ENCODE measurements at regions not wholly inside any gene's neighbourhood (a gene's known extent, or its start where the extent isn't known, plus 50 kb on each side); places are given as distances from the start of the nearest gene placed in this dataset.

- no peak for DNase-seq
Observed at GRCh38 chr15:81572190-81572589, 198.2 kb upstream of the TMC3 start.

GRCh38 chr15:81569286-81570080 is 195.5 kb upstream of the TMC3 start:
- no peak for DNase-seq

DNA sequence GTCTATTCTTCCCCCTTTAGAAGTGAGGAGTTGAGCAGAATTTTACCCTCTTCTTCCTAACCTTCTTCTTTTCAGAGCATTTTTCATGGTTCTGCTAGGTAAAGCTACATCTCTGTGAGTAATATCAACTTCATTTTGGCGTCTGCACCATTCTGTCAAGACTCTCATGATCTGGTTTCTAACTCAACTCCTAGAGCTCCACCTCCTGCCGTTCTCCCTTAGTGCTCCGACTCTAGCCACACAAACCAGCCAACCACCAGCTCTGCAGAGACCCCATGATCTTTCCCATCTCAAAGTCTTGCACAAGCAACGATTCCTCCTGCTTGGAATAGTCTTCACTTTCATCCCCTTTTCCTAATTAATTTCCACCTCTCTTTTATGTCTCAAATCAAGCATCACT is 193.9 kb upstream of the TMC3 start:
- no peak for DNase-seq

DNA sequence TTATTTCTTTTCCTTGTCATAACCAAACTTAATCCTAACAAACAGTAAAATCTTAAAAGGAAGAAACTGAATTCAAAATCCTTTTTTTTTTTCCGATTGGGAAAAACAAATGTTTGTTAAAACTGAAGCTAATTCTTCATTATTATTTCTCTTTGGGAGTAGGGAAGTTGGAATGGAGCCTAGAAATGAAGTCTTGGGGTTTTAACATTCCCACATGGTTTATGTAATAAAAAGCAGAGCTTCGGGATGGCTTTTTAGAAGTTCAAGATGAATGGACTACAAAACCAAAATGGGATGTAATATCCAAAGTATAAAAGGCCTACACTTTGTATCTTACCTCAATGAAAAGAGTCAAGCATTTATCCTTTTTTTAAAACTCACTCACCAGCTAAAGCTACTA is 189.0 kb upstream of the TMC3 start:
- no peak for DNase-seq

GRCh38 chr15:81560405-81560804 is 186.4 kb upstream of the TMC3 start:
- no peak for DNase-seq

DNA sequence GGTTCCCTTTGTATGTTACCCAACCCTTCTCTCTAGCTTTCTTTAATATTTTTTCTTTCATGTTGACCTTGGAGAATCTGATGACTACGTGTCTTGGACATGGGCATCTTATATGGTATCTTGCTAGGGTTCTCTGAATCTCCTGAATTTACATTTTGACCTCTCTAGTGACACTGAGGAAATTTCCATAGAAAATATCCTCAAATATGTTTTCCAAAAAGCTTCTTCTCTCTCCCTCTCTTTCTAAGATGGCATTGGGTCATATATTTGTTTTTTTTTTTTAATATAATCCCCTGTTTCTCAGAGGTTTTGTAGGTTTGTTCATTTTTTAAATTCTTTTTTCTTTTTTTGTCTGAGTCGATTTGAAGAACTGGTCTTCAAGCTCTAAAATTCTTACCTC is 184.0 kb upstream of the TMC3 start:
- no peak for DNase-seq

GRCh38 chr15:81555346-81555745 is 181.3 kb upstream of the TMC3 start:
- no peak for DNase-seq

DNA sequence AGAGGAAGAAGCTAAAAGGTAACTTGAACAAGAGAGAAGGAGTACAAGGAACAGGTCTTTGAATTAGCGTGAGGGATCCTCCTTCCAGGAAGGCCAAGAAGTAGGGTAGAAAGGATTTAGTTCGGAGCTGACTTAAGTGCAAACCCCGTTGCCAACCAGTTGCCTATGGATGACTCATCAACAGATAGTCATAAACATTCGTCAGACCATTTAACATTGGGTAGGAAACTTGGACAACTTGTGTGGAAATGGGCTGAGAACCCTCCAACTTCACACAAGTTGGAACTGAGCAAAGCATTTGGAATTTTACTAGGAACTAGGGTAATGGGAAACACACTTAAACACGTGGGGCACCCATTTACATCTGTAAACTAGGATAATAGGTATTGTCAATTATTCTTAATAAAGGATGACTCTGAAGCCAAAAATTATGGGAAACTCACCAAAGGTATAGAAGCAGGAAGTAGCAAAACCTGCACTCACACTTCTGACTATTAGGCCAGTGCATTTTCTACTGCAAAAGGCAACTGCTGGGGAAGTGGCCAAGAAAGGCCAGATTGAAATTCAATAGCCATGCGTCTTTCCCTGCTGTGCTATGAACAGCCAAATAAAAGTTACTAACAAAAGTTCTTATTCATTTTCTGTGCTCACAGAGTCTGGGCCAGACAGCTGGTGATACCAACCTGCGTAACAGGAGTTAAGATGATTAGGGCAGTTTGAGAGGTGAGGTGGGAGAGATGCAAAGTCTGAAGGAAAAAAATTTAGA is 174.5 kb upstream of the TMC3 start:
- DNase-seq, result no peak

DNA sequence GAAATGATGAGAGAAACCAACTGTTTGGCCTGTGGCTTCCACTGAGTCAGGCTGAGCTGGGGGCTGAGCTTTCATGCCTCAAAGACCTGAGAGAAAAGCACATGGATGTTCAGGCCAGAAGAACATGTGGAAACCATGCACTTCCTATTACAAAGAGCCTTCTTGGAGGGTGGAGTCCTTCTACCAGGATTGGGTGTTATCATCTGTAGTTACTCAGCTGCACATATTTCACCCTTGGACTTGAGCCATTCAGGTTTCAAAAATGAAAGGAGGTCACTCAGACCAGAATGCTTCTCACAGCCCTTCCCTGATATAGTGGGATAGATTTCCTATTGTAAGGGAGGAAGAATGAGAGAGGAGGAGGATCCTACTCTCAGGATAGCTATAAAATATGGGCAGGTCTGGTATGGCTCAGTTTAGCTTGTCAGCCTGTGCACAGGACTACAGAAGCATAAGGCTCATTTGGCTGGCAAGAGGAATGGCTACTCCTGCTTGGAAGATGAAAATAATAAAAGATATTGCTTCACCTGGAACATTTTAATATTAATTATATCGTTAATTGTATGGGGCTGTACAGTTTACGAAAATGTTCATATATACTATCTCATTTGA is 173.6 kb upstream of the TMC3 start:
- no peak for DNase-seq

DNA sequence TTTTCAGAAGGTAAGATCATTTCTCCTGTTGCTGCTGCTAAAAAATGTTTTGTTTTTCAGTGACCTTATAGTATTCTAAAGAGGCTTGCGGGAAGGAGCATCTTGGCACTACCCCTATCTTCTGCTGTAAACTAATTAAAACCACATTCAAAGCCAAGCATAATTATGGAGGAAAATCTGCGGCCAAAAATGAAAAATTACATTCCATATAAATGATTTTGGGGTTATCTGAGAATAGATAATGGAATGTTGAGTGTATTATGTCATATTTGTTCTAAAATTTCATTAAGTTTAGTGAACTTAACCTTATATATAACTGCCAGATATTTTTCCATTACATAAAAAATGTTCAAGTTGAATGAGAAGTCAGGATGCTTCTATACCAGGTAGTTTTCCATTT is 170.4 kb upstream of the TMC3 start:
- no peak for DNase-seq

- no peak for DNase-seq
Observed at GRCh38 chr15:81540909-81541308, 166.9 kb upstream of the TMC3 start.

- no peak for DNase-seq
Observed at GRCh38 chr15:81536356-81536755, 162.3 kb upstream of the TMC3 start.

GRCh38 chr15:81534124-81534523 is 160.1 kb upstream of the TMC3 start:
- no peak for DNase-seq

DNA sequence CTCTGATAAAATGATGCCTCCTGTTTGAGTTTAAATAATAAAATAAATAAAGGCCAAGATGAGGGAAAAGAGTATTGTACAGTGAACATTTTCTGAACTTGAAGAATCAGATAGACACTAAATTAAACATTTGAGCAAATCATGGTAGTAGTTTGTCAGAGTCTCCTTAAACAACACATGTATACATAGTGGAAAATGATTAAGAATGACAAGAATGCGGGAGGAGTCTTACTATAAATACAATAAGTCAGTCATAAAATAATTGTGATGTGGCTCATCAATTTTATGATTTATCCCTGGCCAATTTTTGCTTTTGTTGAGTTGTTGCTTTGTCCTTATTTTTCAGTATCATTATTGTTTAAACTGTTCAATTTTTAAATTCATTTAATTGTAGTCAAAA is 158.0 kb upstream of the TMC3 start:
- no peak for DNase-seq

- DNase-seq, result no peak
Observed at GRCh38 chr15:81531109-81531592, 157.1 kb upstream of the TMC3 start.

GRCh38 chr15:81530271-81530691 is 156.3 kb upstream of the TMC3 start:
- no peak for DNase-seq

DNA sequence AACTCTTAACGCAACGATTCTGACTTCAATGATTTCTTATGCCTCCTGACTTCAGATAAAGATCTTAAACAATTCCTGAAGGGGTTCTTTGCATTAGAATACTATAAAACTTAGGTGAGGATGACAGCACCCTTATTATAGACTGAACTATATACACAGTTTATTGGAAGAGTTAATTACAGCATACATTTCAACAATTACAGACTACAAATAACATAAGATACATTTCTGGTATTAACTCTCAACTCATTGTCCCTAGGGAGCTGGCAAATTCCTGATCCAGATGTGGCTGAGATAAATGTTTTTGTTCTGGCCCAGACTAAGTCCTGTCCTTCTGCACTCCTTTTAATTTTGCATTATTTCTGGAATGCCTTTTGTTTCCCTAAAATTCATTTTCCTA is 155.5 kb upstream of the TMC3 start:
- DNase-seq, result no peak

DNA sequence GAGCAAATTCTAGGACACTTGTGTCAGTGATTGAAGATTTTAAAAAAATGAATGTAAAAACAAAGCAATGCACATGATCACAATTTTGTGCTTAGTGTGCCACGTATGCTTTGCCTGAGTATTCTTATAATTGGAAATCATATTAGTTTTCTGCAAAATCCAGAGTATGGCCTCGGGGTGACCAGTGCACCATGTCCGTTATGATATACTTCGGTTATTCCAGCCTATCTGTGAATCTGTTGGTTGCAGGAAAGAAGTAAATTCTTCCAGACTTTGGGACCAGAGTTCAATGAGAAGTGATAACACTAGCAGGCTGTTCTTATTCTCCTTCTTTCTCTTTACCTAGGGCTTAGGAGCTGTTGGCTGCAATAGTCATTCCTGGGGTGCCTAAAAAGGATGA is 152.0 kb upstream of the TMC3 start:
- DNase-seq, result no peak

GRCh38 chr15:81524496-81524895 is 150.5 kb upstream of the TMC3 start:
- DNase-seq, result no peak

GRCh38 chr15:81523867-81524266 is 149.9 kb upstream of the TMC3 start:
- no peak for DNase-seq

- no peak for DNase-seq
Observed at GRCh38 chr15:81520480-81520879, 146.5 kb upstream of the TMC3 start.

GRCh38 chr15:81516461-81516860 is 142.4 kb upstream of the TMC3 start:
- DNase-seq, result no peak

- DNase-seq, result no peak
Observed at GRCh38 chr15:81516012-81516411, 142.0 kb upstream of the TMC3 start.

DNA sequence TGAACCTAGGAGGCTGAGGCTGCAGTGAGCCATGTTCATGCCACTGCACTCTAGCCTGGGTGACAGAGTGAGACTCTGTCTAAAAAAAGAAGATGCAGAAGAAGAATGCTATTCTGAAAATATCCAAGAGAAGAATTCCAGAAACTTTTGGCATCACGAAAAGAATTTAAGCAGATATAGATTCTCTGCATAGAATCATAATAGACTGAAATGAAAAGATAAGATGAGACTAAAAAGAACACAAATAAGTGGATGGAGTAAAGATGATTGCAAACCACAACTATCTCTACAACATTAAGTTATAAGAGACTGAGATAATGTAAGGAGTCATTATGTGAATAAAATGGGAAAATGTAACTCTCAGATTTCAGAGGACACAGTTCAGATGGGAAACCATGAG is 140.7 kb upstream of the TMC3 start:
- no peak for DNase-seq

All from islet precursor cell (in vitro differentiated cells).